ENCODE measurements at regions not wholly inside any gene's neighbourhood (a gene's known extent, or its start where the extent isn't known, plus 50 kb on each side); places are given as distances from the start of the nearest gene placed in this dataset.

DNA sequence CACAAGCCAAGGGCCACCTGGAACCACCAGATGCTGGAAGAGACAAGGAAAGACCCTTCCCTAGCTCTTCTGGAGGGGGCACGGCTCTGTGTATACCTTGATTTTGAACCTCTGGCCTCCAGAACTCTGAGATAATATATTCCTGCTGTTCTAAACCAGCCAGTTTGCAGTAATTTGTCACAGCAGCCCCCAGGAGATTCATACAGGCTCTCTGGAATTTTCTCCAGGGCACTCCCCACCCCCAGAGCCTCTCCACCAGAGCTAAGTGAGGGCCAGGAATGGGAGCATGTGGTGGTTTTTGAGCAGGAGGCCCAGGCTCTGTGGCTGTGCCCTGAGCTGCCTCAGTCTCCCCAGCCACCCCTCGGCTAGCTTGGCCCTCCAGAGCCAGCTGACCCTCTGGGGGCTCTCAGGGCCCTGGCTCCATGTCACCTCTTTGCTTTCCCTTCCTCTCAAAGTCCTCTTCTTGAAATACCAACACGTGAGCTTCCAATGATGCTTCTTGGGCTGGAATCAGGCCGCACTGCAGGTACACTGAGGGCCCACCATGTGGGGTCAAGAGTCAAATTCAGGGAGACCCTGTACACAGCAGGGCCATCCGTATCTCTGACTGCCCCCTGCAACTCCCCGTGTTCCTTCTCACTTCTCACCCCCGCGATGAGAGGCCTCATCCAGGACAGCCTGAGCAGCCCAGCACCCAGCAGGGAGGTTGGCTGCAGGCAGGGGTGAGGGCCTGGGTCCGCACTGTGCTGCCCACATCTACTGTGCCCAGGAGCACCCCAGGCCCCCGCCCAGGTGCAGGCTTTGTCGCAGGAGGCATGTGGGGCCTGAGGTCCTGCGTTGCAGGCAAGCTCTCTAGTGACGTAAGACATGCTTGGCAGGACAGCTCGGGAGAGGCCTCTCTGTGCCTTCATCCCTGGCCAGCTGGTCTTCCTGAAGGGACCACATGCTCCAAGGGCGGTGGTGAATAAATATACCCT, 155.5 kb downstream of the ANKRD60 start:
- Histone ChIP-seq H3K9me3 (ENCODE audit: insufficient read depth, low read length) (no peaks in the 10 kb centered on the region), H3K79me2 (ENCODE audit: low read length) (no peaks in the 10 kb centered on the region), H2AFZ (ENCODE audit: low read depth, low read length) (no peak overlapping the region), H3K27me3 (ENCODE audit: low read depth, low read length) (peaks cover 63% of the 10 kb centered on the region), H4K20me1 (ENCODE audit: insufficient read depth, low read length) (no peaks in the 10 kb centered on the region), H3K4me2 (ENCODE audit: low read length) (no peak overlapping the region), H3K36me3 (replicated peaks; ENCODE audit: low read depth, low read length) (no peaks in the 10 kb centered on the region), H3K4me3 (ENCODE audit: low read length) (no peak overlapping the region), H3K27ac (ENCODE audit: low read length) (no peak overlapping the region), H3K4me1 (ENCODE audit: low read length) (no peaks in the 10 kb centered on the region), H3K9ac (ENCODE audit: low read length) (no peak overlapping the region)
- TF ChIP-seq CTCF (IDR thresholded peaks at IDR 0.05; ENCODE audit: low read depth, low read length) (no peak), EZH2phosphoT487 (IDR thresholded peaks at IDR 0.05; ENCODE audit: low read depth) (no peak)

- H2AFZ ChIP-seq (ENCODE audit: low read depth, low read length) = no peak overlapping the region
- H3K79me2 ChIP-seq (ENCODE audit: low read length) = no peaks in the 10 kb centered on the region
- H3K9me3 ChIP-seq (ENCODE audit: insufficient read depth, low read length) = no peaks in the 10 kb centered on the region
- H4K20me1 ChIP-seq (ENCODE audit: insufficient read depth, low read length) = no peaks in the 10 kb centered on the region
- TF ChIP-seq CTCF (IDR thresholded peaks at IDR 0.05; ENCODE audit: low read depth, low read length) = no peak
- no peak for TF ChIP-seq EZH2phosphoT487 (IDR thresholded peaks at IDR 0.05; ENCODE audit: low read depth)
- H3K27ac ChIP-seq (ENCODE audit: low read length) = no peak overlapping the region
- H3K36me3 ChIP-seq (replicated peaks; ENCODE audit: low read depth, low read length) = no peaks in the 10 kb centered on the region
- no peak overlapping the region for H3K4me2 ChIP-seq (ENCODE audit: low read length)
- H3K9ac ChIP-seq (ENCODE audit: low read length) = no peak overlapping the region
- peaks cover 64% of the 10 kb centered on the region for H3K27me3 ChIP-seq (ENCODE audit: low read depth, low read length)
- H3K4me1 ChIP-seq (ENCODE audit: low read length) = no peaks in the 10 kb centered on the region
- H3K4me3 ChIP-seq (ENCODE audit: low read length) = no peak overlapping the region
Observed at GRCh38 chr20:58071991-58072390, 156.5 kb downstream of the ANKRD60 start.

GRCh38 chr20:58071298-58071697, 157.2 kb downstream of the ANKRD60 start:
- Histone ChIP-seq H4K20me1 (ENCODE audit: insufficient read depth, low read length) (no peaks in the 10 kb centered on the region), H3K9me3 (ENCODE audit: insufficient read depth, low read length) (no peaks in the 10 kb centered on the region)
- TF ChIP-seq EZH2phosphoT487 (IDR thresholded peaks at IDR 0.05; ENCODE audit: low read depth) (no peak), CTCF (IDR thresholded peaks at IDR 0.05; ENCODE audit: low read depth, low read length) (no peak)

GRCh38 chr20:58070664-58071196, 157.7 kb downstream of the ANKRD60 start:
- Histone ChIP-seq H3K4me3 (ENCODE audit: low read length) (no peak overlapping the region), H3K27ac (ENCODE audit: low read length) (no peak overlapping the region), H3K4me1 (ENCODE audit: low read length) (no peaks in the 10 kb centered on the region), H3K27me3 (ENCODE audit: low read depth, low read length) (peaks cover 64% of the 10 kb centered on the region), H3K79me2 (ENCODE audit: low read length) (no peaks in the 10 kb centered on the region), H3K9me3 (ENCODE audit: insufficient read depth, low read length) (no peaks in the 10 kb centered on the region), H3K4me2 (ENCODE audit: low read length) (no peak overlapping the region), H4K20me1 (ENCODE audit: insufficient read depth, low read length) (no peaks in the 10 kb centered on the region), H3K9ac (ENCODE audit: low read length) (no peak overlapping the region), H2AFZ (ENCODE audit: low read depth, low read length) (no peak overlapping the region), H3K36me3 (replicated peaks; ENCODE audit: low read depth, low read length) (no peaks in the 10 kb centered on the region)
- TF ChIP-seq EZH2phosphoT487 (IDR thresholded peaks at IDR 0.05; ENCODE audit: low read depth) (no peak), CTCF (IDR thresholded peaks at IDR 0.05; ENCODE audit: low read depth, low read length) (no peak)

More at GRCh38 chr20:58071298-58071697, 157.2 kb downstream of the ANKRD60 start:
- H3K36me3 ChIP-seq (replicated peaks; ENCODE audit: low read depth, low read length) = no peaks in the 10 kb centered on the region
- H3K79me2 ChIP-seq (ENCODE audit: low read length) = no peaks in the 10 kb centered on the region
- no peaks in the 10 kb centered on the region for H3K4me1 ChIP-seq (ENCODE audit: low read length)
- H2AFZ ChIP-seq (ENCODE audit: low read depth, low read length) = no peak overlapping the region
- H3K9ac ChIP-seq (ENCODE audit: low read length) = no peak overlapping the region
- H3K4me3 ChIP-seq (ENCODE audit: low read length) = no peak overlapping the region
- no peak overlapping the region for H3K4me2 ChIP-seq (ENCODE audit: low read length)
- H3K27me3 ChIP-seq (ENCODE audit: low read depth, low read length) = peaks cover 63% of the 10 kb centered on the region
- H3K27ac ChIP-seq (ENCODE audit: low read length) = no peak overlapping the region
